ENCODE measurements at regions not wholly inside any gene's neighbourhood (a gene's known extent, or its start where the extent isn't known, plus 50 kb on each side); places are given as distances from the start of the nearest gene placed in this dataset.
A peak's percentile ranks its signal among the peaks of the same experiment; 100 is the strongest.

- DNase-seq (no peak), ATAC-seq (no peak)
- Histone ChIP-seq H3K9me3 (no peaks in the 10 kb centered on the region), H3K4me3 (no peak overlapping the region), H3K27me3 (no peaks in the 10 kb centered on the region), H3K36me3 (no peaks in the 10 kb centered on the region), H3K27ac (no peak overlapping the region), H3K4me1 (no peaks in the 10 kb centered on the region)
- TF ChIP-seq POLR2A (IDR thresholded peaks at IDR 0.05) = no peak
- TF ChIP-seq, protein P1, sequence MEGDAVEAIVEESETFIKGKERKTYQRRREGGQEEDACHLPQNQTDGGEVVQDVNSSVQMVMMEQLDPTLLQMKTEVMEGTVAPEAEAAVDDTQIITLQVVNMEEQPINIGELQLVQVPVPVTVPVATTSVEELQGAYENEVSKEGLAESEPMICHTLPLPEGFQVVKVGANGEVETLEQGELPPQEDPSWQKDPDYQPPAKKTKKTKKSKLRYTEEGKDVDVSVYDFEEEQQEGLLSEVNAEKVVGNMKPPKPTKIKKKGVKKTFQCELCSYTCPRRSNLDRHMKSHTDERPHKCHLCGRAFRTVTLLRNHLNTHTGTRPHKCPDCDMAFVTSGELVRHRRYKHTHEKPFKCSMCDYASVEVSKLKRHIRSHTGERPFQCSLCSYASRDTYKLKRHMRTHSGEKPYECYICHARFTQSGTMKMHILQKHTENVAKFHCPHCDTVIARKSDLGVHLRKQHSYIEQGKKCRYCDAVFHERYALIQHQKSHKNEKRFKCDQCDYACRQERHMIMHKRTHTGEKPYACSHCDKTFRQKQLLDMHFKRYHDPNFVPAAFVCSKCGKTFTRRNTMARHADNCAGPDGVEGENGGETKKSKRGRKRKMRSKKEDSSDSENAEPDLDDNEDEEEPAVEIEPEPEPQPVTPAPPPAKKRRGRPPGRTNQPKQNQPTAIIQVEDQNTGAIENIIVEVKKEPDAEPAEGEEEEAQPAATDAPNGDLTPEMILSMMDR (IDR thresholded peaks at IDR 0.05) = no peak
- intact Hi-C loops (cut with DNase I) = no loop called here
- WGBS, 4 donors = 95 to 100% (median 97%) methylated on average over 1 of the region's 1 CpG
These were observed 282.5 kb downstream of the MEX3B start for GRCh38 chr15:81763304-81763703.

GRCh38 chr15:81760686-81761085 is 285.1 kb downstream of the MEX3B start:
- no peak for ATAC-seq
- DNase-seq = no peak
- no peak for TF ChIP-seq POLR2A (IDR thresholded peaks at IDR 0.05)
- TF ChIP-seq, protein P1 (IDR thresholded peaks at IDR 0.05) = no peak
- Histone ChIP-seq H3K36me3 (no peaks in the 10 kb centered on the region), H3K27me3 (no peaks in the 10 kb centered on the region), H3K4me3 (no peak overlapping the region), H3K9me3 (no peaks in the 10 kb centered on the region), H3K27ac (no peak overlapping the region), H3K4me1 (no peaks in the 10 kb centered on the region)
- intact Hi-C loops (cut with DNase I) = no loop called here
- WGBS, 4 donors = 95 to 98% (median 98%) methylated on average over 8 of the region's 8 CpGs

- H3K36me3 ChIP-seq = no peaks in the 10 kb centered on the region
- no peak overlapping the region for H3K27ac ChIP-seq
- TF ChIP-seq POLR2A (IDR thresholded peaks at IDR 0.05) = no peak
- TF ChIP-seq, protein P1 (IDR thresholded peaks at IDR 0.05) = no peak
- no peaks in the 10 kb centered on the region for H3K9me3 ChIP-seq
- WGBS, 4 donors = 55 to 65% (median 60%) methylated on average over 2 of the region's 2 CpGs
- H3K4me3 ChIP-seq = no peak overlapping the region
- ATAC-seq (no peak), DNase-seq (no peak)
- intact Hi-C loops (cut with DNase I) = loop anchor here in 1 of 10 donors (10.0 kb wide), 1 partner anchor 446 kb away; no protein-coding TSS in a partner anchor
- peaks cover 0 to 3% (median 0%) of the 10 kb centered on the region in 12 donors for H3K4me1 ChIP-seq
- H3K27me3 ChIP-seq = no peaks in the 10 kb centered on the region
These were observed 287.0 kb downstream of the MEX3B start for GRCh38 chr15:81758818-81759284.

DNA sequence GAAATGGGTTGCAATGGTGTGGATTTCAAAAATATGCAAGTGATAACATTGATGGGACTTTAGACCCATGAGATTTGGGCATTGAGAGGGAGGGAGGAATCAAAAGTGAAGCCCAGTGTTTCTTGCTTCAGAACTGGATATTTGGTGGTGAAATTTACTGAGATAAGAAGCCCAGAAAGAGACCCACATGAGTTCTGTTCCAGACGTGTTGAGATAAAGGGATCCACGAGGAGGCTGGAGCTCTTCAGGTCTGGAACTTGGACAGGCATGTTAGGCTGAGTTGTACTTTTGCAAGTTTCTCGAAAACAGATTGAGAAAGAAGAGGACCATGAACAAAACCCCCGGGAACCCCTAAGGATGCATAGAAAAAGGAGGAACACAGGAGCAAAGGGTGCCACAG is 290.2 kb downstream of the MEX3B start:
- DNase-seq (no peak), ATAC-seq (no peak)
- intact Hi-C loops (cut with DNase I) = loop anchor here in 1 of 10 donors (10.0 kb wide), 1 partner anchor 449 kb away; no protein-coding TSS in a partner anchor
- Histone ChIP-seq H3K27ac (no peak overlapping the region), H3K27me3 (no peaks in the 10 kb centered on the region), H3K9me3 (no peaks in the 10 kb centered on the region), H3K4me3 (no peak overlapping the region), H3K36me3 (no peaks in the 10 kb centered on the region), H3K4me1 (peaks cover 0 to 26% (median 17%) of the 10 kb centered on the region in 12 donors)
- 45 to 60% (median 57%) methylated on average over 4 of the region's 4 CpGs for WGBS, 4 donors
- TF ChIP-seq POLR2A (IDR thresholded peaks at IDR 0.05) = no peak

- intact Hi-C loops (cut with DNase I) = loop anchor here in 1 of 10 donors (10.0 kb wide), 1 partner anchor 451 kb away; no protein-coding TSS in a partner anchor
- Histone ChIP-seq H3K27me3 (no peaks in the 10 kb centered on the region), H3K27ac (no peak overlapping the region), H3K9me3 (no peaks in the 10 kb centered on the region), H3K4me3 (no peak overlapping the region), H3K4me1 (peaks cover 0 to 34% (median 18%) of the 10 kb centered on the region in 12 donors), H3K36me3 (no peaks in the 10 kb centered on the region)
- ATAC-seq (peak in 2 of 4 donors; percentile 43 to 65), DNase-seq (no peak)
- no peak for TF ChIP-seq POLR2A (IDR thresholded peaks at IDR 0.05)
- TF ChIP-seq, protein P1 (IDR thresholded peaks at IDR 0.05) = no peak
- 18 to 35% (median 28%) methylated on average over 1 of the region's 1 CpG for WGBS, 4 donors
These were observed 291.7 kb downstream of the MEX3B start for GRCh38 chr15:81754078-81754477.
